ENCODE measurements at regions not wholly inside any gene's neighbourhood (a gene's known extent, or its start where the extent isn't known, plus 50 kb on each side); places are given as distances from the start of the nearest gene placed in this dataset.

DNA sequence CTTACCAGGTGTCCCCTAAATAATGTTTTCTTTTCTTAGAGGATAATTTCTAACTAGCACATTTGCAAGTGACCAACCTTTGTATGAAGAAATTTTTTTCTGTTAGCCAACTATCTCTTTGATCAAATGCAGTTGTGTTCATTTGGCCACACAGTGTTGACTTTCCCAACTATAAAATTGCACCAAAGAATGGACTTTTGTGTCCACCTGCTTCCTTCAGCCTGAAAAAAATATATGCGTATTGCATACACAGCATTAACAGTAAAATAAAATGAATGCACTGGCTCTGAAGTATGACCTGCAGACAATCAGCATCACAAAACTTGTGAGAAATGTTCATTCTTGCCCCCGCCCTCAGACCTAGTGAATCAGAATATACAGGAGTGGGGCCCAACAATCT is 342.0 kb downstream of the SEC23A start:
- no peak for DNase-seq

DNA sequence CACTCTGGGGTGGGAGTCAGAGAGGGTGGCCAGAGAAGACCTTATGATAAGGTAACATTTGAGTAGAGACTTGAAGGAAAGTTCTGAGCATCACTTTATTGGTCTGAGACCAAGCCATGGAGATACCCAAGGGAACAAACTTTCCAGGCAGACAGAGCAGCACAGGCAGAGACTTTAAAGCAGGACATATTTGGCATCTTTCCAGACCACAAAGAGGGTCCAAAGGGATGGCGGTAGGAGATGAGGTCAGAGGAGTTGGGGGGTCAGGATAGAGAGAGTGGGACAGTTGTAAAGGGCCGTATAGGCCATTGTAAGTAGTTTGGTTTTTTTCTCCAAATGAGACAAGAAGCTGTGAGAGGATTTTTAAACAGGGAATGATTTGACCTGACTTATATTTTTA is 344.4 kb downstream of the SEC23A start:
- DNase-seq = no peak

DNA sequence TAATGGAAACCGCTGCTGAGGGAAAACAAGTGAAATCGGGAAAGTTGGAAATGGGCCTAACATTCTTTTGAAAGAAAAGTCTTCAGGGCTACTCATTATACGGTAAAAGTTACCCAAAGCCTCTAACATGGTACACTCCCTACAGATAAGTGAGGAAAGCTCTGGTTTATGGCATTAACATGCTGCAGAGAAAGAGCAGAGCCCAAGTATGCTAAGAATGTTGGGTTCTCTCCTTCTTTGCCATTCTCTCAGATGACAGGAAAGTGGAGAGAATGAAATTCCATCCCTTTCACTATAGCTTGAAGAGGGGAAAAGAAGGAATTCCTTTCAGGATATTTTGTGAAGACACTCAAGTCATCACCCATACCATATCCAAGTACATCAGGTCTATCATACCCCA is 348.0 kb downstream of the SEC23A start:
- no peak for DNase-seq

DNA sequence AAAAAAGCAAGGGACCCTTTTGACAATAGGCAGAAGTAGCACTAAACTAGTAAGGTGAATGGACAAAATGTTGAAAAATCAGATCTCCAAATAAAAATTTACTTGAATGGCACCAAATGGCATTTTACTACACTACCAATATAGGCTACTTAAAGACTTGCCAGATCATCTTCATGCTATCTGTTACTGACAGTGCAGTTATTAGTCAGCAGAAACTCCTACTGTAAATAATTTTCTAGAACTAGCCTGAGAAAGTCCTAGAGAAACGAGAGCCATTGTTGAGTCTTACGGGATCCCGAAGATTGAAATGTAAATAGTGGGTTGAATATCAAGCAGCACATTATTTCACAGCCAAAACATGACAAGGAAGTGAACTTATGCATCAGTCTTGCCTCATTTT is 350.3 kb downstream of the SEC23A start:
- DNase-seq = no peak

DNA sequence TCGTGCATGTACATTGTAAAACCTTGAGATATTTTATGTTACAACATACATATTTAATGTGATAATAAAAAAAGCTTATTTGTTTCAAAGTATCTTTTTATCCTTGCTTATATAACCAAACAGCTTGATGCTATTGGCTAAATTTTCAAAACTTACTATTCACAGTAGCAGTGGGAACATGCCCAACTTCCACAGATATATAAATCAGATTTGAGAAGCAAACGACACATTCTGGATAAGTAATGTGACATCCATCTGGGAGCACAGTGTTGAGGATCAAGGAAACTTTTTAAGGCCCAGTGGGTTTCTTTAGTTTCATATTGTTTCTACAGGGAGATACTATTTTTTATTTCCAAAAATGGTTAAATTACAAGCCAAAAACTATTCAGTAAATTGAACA is 350.7 kb downstream of the SEC23A start:
- DNase-seq = no peak

DNA sequence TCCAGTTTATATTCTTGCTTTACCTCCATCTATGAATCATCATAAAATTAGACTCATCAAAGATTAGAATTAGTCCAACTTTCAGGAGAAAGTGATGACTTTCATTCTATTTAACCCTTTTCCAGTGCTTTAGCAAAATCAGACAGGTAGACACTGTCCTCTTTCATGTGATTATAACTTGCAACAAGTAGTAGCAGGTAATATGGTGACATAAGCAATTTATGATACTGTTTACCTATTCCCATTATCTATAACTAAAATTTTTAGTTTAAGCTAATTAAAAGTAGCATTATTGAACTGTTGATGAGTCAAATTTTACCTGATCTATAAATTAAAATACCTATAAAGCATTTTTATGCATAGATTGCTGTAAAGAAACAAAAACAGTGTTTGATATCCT is 351.6 kb downstream of the SEC23A start:
- no peak for DNase-seq

DNA sequence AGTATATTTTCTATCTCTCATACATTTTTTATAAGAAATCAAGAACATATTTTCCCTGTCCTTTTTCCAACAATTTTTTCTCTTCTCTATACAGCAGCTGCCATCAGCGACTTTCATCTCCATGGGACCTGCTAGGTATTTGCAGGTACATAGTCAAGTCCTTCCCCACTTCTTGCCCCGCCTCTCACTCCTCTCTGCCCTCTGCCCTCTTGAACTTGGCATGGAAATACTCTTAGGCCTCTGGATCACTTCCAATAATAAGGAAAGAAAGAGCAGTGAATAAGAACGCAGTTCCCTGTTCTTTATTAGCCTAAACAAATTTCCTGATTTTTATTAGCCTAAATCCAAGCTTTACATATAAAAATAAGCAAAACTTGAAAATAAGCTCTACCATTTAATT is 353.1 kb downstream of the SEC23A start:
- DNase-seq = no peak

DNA sequence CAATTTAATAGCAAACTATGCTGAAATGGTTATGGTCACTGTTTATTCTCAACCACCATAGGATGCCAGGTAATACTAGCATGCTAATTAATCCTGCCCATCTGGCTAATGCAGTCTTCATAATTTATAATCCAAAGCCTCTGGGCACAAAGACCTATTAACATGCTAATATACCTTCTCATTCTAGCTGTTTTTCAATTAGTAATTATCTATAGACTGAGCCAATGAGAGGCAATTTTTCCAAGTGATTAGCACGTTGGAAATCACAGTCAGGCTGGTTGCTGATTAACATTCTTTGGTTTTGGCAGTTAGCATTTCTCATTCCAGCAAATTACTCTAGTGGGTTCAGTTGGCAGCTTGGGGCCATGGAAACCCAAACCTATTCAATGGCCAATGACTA is 357.2 kb downstream of the SEC23A start:
- DNase-seq = no peak

DNA sequence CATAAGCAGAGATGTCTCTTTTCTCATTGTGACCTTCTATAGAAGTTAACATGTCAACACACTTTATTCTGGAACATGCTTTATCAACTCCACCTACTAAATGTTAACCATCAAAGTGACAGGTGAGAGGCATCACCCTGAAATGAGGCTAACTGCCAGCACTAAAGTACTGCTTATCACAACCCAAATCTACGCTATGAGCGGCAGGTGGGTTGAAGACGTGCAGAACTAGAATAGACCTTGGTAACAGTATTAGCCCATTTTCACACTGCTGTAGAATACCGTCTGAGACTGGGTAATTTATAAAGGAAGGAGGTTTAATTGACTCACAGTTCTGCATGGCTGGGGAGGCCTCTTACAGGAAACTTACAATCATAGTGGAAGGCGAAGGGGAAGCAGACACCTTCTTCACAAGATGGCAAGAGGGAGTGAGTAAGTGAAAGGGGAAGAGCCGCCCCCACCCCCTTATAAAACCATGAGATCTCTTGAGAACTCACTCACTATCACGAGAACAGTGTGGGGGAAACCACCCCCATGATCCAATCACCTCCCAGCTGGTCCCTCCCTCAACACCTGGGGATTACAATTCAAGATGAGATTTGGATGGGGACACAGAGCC is 359.0 kb downstream of the SEC23A start:
- DNase-seq = peak; percentile 2

DNA sequence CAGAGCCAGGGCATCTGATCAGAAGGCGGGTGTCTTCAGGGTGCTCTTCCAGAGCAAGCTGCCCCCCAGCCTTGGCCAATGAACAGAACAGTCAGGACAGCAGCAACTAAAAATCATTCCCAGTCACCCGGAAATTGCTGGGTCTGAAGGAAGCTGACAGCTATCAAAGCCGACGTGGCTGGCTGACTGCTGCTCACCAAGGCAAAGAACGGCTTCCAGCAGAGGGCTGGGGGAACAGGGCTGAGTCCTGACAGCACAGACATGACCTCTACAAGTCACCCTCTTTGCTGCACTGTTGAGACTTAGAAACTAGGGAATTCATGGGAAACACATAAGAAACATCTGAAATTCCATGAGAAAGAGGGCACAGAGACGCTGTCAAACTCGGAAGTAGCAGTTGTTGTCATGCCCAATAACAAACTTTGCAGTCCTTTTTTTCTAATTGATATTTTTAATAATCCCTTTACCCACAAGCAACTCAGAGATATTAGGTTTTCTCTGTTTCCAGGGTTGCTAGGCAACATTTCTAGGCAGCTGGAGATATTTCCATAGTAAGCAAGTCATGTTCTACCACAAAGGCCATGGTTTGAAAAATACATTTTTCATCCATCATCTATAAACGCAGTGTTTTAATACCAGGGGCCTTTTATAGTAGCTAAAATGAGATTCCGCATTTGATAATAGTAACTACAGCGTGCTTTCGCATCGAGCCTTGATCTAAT is 365.2 kb downstream of the SEC23A start:
- no peak for DNase-seq

DNA sequence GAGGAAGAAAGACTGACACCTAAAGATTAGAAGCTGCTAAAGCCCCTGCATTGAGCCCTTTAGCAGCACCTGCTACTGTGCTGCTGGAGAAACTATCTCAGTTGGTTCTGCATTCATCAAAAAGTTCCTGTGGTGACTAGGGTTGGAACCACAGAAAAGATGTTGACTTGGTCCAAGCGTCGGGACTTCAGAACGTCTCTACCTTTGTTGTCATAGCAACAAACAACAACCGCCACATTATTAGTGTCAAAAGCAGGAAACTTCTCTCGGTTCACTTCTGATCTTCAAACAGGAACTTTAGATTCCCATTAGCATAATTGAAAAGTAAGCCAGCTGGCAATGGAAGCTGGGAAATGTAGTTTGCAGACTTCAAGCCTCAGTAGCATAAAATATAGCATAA is 368.0 kb downstream of the SEC23A start:
- DNase-seq = peak; percentile 33

DNA sequence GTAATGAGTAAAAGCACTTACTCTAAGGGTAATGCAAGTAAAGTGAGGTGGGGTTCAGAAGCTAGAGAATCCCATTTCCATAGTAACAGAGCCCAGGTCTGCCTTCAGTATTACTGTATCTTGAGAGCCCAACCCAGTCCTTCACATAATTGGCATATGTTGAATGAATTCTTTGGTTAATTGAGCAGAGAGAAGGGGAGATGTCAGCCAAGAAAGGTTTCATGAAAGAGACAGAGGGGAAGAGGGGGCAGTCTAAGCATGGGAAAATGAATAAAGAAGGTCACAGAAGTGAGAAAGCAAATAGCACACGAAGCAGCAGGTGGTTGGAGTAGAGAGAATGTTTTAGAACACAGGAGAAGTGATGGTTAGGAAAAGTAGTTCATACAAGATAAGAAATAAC is 371.1 kb downstream of the SEC23A start:
- no peak for DNase-seq

DNA sequence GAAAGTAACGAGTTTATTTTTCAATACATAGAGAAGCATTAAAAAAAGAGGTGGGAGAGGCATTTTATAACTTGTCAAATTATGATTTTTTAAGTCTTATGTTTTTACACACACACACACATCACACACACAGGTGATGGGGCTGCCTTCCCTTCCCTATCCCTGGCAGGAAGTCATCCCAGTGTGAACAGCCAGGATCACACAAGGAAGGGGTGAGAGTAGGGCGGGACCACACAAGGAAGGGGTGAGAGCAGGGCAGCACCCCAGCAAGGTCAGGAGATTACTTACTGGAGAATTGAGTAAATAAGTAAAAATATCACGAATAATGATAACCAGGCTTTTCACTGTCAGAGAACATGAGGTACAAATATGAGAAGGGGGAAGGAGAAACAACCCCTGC is 372.6 kb downstream of the SEC23A start:
- no peak for DNase-seq

DNA sequence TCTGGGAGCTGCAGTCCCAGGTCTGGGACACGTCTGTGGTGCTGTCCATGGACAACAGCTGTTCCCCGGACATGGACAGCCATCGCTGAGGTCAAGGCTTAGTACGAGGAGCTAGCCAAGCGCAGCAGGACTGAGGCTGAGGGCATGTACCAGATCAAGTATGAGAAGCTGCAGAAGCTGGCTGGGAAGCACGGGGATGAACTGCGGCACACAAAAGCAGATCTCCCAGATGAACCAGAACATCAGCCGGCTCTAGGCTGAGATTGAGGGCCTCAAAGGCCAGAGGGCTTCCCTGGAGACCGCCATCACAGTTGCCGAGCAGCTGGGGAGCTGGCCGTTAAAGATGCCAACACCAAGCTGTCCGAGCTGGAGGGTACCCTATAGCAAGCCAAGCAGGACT is 375.3 kb downstream of the SEC23A start:
- DNase-seq = no peak

DNA sequence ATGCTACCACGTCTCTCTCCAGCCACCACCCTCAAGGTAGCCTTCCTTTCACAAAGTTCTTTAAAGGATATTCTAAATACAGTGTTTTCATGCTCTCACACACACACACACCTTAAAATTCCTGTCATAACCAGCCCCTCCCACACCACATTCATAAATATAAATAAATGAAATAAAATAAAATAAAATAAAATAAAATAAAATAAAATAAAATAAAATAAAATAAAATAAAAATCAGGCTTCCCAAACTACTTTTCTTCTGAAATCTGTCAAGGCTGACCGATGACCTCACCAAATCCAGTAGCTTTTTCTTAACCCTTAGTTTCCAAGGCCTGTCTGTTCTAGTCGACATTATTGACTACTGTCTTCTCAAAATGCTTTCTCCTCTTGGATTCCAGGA is 378.4 kb downstream of the SEC23A start:
- no peak for DNase-seq

DNA sequence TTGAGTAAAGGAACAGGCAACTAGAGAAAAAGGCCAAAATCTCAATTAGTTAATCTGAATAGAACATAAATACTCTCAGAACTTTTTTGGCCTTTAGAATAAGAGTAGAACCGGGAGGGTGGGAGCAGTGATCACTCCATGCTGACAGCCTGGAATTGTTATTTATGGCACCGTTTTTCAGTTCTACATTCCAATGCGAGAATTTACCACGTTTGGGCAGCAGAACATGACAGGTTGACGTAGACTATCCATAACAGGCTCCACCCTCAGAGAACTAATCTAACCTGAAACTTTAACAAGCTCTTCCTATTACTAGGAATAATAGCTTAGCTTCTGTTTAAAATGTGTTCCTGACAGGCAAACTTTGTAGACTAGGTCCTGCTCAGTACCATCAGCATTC is 379.1 kb downstream of the SEC23A start:
- DNase-seq = no peak

DNA sequence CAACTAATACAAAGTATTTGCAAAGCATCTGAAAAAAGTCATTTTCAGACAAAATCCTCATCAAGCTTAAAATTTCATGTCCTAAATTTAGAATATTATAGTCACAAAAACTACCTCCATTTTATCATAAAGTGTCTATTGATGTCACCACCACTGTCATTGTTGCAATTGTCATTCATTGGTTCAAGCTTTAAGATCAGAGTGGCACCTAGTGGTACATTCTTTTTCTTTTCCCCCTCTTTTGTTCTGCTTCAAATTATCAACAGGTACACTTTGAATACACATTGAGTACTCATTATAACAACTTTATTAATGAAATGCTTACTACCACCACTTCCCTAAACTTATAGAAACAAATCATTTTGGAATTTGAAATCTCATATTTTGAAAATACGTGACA is 379.8 kb downstream of the SEC23A start:
- no peak for DNase-seq

DNA sequence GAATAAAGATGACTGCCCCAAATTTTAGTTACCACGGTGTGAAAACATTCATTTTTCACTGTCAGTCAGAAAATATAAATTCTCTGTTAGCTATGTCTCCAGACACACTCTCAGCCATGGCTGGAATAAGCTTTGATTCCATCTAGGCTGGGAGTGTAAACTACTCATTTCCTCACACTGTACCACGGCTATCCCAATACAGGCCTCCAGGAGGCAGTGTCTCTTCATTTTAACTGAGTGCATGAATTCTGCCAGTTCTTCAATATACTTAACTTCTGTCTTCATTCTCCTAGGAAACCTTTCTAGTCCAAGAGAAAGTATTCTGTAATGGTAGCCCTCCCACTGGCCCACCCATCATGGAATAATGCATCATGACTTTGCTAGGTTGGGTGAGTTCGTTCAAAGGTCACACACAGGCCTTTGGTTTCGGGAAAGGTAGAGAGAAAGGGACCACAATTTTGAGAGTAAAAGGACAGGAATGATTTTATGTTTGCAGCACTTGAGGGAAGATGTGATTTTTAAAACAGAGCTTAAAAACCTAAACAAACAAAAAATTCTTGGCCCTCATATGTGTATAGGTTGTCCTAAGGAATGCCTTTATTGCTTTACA is 381.1 kb downstream of the SEC23A start:
- peak; percentile 71 for DNase-seq

DNA sequence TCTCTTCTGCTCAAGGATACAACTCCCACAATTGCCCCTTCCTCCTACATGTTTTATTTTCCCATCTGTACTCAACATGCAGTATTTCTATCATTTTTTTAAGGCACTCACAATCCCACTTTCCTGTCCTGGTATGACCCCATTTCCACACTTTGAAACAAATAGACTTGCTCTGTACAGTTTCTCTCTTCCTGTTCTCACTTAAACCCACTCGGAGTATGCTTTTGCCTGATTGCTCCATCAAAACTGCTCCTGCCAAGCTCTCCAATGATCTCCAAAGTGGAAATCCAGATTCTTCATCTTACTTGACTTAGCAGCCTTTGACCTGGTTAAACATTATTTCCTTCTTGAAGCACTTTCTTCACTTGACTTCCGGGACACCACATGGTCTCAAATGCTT is 384.5 kb downstream of the SEC23A start:
- peak; percentile 7 for DNase-seq

DNA sequence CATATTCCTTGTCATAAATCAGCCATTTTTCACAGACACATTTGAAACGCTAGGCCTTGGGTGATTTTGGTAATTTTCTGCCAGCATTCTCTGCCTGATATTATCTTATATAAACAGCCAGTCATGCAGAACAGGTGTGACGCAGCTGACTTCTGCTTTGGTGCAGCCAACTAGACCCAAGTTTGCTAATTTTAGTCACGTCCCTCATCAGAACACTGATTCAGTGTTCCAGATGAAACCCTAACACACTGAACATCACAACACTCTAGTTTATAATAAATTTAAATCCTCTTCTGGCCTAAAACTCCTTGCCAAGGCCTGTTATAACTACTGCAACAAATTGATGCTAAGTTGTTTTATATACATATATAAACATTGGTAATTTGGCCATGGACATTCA is 386.1 kb downstream of the SEC23A start:
- DNase-seq = no peak

DNA sequence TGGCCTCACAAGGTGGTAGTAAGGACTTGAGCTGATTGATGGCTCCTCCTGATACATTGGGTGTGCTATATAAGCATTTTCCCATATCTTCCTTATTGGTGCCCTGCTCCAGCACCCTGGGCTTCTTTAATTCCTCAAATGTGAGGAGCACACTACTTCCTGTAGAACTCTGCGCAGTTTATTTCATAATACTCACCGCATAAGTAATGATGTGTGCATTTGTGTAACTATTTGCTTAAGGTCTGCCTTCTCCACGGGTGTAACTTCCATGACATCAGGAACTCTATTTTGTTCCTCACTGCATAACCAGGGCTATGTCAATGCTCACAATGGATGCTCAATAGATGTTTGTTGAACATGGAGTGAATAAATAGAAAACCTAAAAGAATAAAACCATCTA is 392.2 kb downstream of the SEC23A start:
- peak; percentile 88 for DNase-seq

DNA sequence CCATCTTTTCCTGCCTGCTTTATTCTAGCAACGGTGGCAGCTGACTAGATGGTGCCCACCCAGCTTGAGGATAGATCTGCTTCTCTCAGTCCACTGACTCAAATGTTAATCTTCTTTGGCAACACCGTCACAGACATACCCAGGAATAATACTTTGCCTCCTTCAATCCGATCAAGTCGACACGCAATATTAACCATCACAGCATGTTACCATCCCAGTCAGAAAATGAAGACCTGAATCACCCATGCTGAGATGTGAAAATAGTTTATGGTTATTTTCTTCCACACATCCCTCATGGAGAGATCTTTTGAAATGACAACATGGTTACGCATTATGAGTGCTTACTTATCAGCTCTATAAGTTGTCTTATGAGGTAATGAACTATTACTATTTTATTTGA is 392.8 kb downstream of the SEC23A start:
- no peak for DNase-seq

DNA sequence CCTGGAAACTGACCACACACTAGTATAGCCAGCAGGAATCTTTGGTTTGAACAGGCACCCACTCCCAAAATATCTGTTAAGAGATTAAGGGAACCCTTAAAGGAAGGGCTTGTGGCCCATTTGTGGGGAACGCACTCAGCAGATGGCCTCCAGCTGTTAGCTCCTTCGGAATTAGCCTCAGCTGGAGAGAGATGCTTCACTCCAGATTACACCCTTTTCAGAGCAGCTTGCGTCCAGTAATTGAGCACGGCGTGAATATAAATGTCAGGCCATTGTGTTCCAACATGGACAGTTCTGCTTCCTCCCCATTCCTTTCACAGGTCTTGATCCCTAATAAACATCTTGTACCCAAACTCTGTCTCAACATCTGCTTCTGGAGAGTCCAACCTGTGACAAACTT is 397.8 kb downstream of the SEC23A start:
- DNase-seq = no peak

DNA sequence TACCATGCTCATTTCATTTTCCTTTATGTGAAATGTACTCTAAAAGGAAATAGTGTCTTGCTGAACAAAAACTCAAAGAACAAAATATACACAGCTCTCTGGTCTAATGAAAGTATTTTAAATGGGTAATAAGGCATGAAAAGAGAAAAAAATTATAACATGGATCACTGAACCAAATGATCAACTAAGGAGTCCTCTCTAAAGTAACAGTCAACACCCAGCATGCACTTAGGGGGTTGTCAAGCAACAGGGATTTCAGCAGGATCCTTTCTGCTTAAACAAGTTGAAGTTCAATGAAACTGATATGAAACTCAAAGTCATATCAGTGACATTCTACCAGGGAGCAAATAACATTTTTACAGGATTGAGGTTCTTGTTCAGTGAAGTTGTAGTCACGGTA is 398.8 kb downstream of the SEC23A start:
- no peak for DNase-seq

DNA sequence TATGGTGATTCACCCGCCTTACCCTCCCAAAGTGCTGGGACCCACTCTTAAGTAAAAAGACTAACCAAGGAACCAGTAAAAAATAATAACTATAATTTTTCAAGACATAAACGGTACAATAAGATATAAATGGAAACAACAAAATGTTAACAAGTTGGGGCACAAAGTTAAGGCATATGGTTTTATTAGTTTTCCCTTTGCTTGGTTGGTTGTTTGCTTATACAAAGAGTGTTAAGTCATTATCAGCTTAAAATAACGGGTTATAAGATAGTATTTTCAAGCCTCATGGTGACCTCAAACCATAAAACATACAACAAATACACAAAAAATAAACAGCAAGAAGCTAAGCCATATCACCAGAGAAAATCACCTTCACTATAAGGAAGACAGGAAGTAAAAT is 406.1 kb downstream of the SEC23A start:
- DNase-seq = no peak

All from MV-4-11 (cell line).